HG03135 (cell line): ENCODE measurements at regions not wholly inside any gene's neighbourhood (a gene's known extent, or its start where the extent isn't known, plus 50 kb on each side); places are given as distances from the start of the nearest gene placed in this dataset.

ENCODE experiments used
- ATAC-seq: cut with Tn5 transposase; IDR thresholded peaks from one replicate; pipeline ENCODE4 v1.9.1; 2021; ENCODE audit warnings: mild to moderate bottlenecking, moderate library complexity; ENCODE audit not compliant: unreplicated experiment

DNA sequence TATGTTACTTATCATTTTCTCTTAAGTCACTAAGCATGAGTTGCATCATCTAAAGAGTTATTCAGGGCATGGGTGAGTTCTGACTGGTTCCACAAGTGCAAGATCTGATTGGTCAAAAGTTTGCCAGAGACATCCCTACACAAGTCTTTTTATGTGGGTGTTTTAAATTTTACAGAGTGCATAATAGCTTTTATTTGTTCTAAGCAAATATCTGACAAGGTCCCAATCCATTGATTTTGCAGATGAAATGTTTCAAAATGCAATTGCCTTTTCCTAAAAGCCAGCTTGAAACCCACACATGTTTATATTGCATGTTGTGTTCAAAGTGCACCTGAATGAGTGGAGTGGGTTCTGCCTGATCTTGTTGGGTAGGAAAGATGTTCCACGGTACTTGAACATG, 101.7 kb upstream of the PAX6 start:
- no peak for ATAC-seq

DNA sequence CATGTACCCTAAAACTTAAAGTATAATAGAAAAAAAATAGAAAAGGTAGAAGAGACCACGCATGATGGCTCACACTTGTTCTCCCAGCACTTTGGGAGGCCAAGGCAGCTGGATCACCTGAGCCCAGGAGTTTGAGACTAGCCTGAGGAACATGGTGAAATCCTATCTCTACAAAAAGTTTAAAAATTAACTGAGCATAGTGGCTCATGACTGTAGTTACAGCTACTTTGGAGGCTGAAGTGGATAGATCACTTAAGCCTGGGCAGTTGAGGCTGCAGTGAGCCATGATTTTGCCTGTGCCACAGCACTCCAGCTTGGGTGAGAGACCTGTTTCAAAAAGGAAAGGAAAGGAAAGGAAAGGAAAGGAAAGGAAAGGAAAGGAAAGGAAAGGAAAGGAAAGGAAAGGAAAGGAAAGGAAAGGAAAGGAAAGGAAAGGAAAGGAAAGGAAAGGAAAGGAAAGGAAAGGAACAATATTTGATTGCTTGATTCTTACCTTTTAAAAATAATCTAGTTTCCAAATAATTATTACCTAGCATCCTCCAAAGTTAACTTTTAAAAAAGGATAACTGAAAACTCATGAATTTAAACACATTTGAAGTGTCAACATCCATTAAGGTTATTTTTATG, 99.9 kb upstream of the PAX6 start:
- ATAC-seq: no peak

DNA sequence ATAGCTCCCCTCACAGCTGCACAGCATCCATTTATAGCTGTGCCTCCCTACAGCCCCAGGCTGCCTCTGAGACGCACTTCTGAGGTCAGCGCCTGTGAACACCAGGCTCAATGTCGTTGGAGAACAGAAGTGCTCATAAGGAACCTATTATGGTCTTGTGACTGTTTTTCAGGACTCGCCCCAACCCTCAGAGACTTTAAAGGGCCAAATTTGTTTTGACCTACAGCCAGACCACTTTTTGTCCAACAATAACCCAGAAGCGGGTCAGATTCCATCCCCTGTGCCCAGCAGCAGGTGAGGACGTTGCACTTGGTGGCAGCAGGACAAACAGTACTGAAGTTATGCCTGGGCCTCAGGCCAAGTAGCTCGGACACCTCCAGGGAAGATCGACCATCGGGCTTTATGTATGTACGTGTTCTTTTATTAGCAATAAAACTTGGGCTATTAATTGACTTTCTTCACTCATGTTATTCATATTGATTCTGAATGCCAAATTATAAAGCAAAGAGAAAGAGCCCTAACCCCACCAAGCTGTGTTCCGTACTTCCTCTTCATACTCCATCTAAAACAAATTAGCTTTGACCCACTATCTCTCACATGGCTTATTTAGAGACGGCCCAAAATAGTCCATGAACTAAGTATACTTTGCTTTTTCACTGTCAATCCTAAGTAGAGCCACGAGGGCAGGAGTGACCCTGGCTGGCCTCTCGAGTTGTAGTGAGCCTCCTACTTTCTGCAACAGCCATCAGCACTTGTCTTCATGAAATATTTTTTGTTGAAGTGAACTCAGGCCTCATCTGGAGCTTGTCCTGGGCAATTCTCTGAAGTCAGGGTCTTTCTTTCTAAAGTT, 92.3 kb upstream of the PAX6 start:
- no peak for ATAC-seq

- ATAC-seq: no peak
Measured at GRCh38 chr11:31902706-31903105, 91.6 kb upstream of the PAX6 start.

DNA sequence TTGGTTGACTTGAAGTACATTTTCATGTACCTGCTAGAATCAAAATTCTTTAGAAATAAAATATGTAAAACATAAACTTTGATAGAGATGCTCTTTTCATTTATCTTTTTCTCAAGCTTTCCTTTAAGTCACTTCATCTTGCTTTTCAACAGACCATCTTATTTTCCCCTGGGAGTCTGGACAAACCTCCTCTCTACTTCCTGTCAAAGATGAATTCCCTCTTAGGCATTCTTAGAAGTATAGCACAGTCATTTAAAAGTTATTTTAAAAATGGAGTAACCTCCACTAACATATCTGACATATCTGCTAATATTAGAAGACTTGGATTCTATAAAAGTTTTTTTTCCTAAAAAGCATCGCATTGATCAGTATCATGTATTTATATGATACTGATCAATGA, 84.8 kb upstream of the PAX6 start:
- no peak for ATAC-seq

DNA sequence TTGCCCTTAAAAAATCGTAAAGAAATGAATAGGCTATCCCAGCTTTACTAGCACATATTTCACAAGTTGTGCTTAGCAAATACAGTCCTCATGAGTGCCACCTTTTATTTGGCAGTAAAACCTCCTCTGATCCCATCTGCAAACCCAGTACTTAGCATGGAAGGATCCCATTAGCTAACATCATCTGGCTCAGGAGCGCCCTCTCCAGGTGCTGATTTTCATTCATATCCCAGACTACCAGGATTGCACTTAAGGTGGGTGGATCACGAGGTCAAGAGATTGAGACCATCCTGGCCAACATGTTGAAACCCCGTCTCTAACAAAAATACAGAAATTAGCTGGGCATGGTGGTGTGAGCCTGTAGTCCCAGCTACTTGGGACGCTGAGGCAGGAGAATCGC, 76.1 kb upstream of the PAX6 start:
- no peak for ATAC-seq

DNA sequence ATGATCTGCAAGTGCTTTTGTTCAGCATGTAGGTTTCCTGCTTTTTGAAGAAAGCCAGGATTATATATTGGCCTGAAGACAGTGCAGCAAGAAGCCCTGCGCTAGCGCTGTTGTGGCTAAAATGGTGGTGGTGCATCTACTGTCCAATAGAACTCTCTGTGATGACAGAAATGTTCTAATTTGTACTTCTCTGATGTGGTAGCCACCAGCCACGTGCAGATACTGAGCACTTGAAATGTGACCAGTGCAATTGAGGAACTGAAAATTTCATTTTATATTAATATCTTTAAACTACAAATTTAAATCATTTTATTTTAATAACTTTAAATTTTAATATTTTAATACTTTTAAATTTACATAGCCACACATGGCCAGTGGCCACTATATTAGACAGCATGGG, 73.0 kb upstream of the PAX6 start:
- ATAC-seq: no peak

GRCh38 chr11:31883435-31883834, 72.3 kb upstream of the PAX6 start:
- no peak for ATAC-seq

GRCh38 chr11:31882951-31883392, 71.8 kb upstream of the PAX6 start:
- ATAC-seq: no peak

- no peak for ATAC-seq
Measured at GRCh38 chr11:31881825-31882224, 70.7 kb upstream of the PAX6 start.

- no peak for ATAC-seq
Measured at GRCh38 chr11:31879681-31880080, 68.6 kb upstream of the PAX6 start.

DNA sequence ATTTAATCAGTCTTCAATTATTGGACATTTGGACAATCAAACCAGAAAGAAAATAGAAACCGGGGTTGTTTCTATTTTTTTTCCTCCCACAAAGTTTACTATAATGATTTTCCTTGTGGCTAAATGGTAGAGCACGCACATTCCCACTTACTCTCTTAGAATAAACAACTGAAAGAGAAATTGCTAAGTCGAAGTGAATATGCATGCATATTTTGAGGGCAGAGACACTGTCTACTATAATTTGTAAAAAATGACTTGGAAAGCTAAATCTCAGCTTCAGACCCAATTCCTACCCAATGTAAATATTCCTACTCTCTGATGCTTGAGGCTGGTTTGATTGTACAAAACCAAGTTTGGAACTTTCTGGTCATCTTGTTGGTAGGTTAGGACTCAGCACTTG, 66.7 kb upstream of the PAX6 start:
- ATAC-seq: no peak

GRCh38 chr11:31877083-31877482, 66.0 kb upstream of the PAX6 start:
- no peak for ATAC-seq

DNA sequence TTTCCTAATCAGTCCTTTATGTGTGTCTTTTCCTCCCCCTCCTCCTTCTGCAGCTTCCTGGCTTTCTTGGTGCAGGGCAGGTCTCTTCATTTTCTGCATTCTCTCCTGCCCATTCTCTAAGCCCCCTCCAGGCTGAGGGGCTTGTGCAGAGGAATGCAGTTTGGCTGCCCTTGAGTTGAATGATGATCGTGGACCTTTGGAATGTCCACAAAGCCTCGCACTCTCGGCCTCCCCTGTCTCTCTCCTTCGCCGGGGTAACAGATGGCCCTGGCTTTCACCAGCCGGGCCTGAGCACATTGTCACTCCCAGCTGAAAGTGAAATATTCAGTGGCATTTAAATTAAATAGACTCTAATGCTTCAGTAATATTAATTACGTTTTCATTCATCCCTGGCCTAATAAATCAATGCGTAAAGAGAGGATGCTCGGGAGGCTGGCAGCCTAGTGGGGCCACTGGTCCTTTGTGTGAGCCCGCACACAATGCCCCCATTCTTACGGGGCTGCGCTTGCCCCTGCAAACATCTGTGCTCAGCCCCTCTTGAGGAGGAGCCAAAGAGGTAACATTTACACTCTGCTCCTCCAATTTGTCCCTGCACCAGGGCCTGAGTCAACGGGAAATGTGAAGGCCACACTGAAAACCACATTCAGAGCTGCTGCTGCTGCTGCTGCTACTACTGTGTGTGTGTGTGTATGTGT, 64.9 kb upstream of the PAX6 start:
- no peak for ATAC-seq

DNA sequence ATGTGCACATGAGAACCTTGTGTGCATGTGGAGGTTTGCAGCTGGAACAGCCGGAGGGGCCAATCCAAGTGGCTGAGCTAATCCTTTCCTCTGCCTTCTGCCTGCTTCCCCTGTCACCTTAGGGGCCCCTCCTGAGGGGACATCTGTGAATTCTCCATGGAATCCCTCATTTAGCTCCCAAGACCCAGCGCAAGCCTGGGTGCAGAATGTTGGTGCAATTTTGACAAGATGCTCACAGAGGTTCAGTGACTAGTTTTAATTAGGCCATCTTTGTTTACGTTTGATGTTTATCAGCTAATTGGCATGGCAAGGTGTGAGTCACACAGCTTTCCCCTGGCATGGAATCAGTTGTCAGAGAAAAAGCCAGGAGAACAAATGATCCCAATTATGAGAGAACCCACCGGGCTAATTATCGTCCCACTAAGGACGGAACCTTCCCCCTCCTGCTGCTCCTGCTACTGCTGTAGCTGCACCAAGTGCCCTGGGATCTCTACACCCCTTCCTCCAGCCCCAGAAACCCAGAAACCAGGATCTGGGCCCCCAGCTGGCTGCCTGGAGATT, 63.6 kb upstream of the PAX6 start:
- ATAC-seq: no peak

DNA sequence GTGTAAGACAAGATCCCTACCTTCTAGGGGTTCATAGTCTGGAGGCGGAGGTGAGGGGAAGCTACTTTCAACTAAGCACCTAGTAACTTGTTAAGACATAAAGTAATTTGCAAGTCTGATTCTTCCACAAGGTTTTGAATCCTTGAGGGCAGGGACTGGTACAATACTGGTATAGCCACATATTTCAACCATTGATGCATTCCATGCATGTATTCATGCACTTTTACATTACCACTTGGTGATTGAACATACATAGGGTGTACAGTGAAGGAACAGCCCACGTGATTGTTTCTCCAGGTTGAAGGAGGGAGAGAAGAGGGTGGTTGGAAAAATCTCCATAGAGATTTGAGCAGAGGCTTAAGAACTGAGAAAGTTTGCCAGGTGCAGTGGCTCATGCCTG, 62.0 kb upstream of the PAX6 start:
- ATAC-seq: no peak

DNA sequence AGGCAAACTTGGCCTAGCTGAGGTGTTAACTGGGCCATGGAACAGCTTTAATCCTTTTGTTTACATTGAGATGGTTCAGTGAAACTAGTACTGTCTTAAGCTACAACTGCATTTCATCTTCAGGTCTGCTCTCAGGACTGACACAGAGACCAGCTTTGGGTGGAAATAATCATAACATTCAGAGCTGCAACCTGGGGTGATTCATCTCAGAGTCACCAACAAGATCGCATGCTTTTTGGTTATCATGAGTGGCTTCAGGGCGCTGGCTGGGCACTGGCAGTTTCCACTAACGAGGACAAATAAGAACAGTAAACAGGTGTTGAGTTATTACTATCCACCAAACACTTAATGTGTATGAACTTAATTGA, 60.9 kb upstream of the PAX6 start:
- no peak for ATAC-seq

DNA sequence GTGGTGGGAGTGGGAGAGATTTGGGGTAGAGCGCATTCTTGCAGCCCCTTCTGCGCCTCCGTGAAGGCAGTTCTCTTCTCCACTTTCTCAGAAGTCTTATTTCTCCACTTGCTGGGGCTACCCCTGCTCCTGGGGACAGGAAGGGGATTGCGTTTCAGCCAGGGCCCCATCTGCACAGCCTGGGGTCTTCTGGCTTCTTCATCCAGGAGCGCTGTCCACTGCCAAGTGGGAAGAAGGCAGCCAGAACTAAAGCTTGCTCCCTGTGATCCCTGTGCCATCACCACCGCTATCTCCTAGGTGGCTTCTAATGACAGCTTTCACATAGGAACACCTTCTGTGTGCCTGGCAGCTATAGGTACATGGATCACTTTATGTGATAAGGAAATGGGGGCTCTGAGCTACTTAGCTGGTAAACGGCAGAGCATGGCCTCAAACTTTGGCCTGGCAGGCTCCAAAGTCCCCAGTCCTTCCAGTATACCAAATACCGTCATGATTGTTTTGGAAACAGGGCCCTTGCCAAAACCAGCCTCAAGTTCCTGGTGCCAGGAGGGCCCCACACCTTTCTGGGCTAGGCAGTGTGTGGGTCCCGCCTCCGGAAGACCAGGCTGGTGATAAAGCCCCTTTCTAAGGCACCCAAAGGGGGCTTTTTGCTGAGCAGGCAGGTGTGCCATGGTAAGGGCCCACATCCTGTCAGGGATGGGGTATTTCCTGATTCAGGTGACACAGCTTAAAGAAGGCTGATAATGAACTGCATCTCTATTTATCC, 60.4 kb upstream of the PAX6 start:
- ATAC-seq: no peak

- no peak for ATAC-seq
Measured at GRCh38 chr11:31870609-31871309, 59.6 kb upstream of the PAX6 start.

DNA sequence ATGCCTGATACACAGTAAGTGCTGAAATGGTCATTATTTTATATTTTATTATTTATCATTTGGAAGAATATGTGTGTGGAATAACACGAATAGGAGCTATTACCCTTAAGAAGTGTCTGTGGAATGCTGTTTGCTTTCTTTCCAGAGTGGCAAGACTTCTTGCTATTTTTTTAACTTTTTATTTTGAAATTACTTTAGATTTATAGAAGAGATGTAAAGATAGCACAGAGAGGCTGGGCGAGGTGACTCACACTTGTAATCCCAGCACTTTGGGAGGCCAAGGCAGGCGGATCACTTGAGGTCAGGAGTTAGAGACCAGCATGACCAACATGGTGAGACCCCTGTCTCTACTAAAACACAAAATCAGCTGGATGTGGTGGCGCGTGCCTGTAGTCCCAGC, 58.9 kb upstream of the PAX6 start:
- ATAC-seq: no peak
